Gastrocnemius medialis (tissue), 4 donors: ENCODE measurements at regions not wholly inside any gene's neighbourhood (a gene's known extent, or its start where the extent isn't known, plus 50 kb on each side); places are given as distances from the start of the nearest gene placed in this dataset.

Source experiments
- ATAC-seq, 2 donors: fragments of 150-250 bp; one replicate each; pipeline ENCODE4 v1.9.1; 2016
- DNase-seq, 2 donors: peaks; one replicate each; pipeline ENCODE4 v3.0.0-alpha.2; 2019
- H3K27ac ChIP-seq, 4 donors: fragments of 200-600 bp; sonication (generic); 1 replicate in 1 of 4; 2 replicates in 3 of 4; pipeline ENCODE4 v1.5.1; 2016 to 2018; ENCODE audit warnings: mild to moderate bottlenecking in 2 of 4, moderate library complexity in 1 of 4
- H3K27me3 ChIP-seq, 3 donors: fragments of 200-600 bp; sonication (generic) in 2 of 3; 1 replicate in 1 of 3; 2 replicates in 2 of 3; pipeline versions ENCODE4 v1.5.1 to v1.6.0; 2016 to 2019; ENCODE audit warnings: mild to moderate bottlenecking in 1 of 3, moderate library complexity in 1 of 3
- H3K36me3 ChIP-seq, 2 donors: fragments of 200-600 bp; sonication (generic) in 1 of 2; one replicate each; pipeline ENCODE4 v1.5.1; 2017 to 2018
- H3K4me1 ChIP-seq, 2 donors: fragments of 200-600 bp; sonication (generic) in 1 of 2; one replicate each; pipeline ENCODE4 v1.5.1; 2016 to 2017; ENCODE audit warnings: mild to moderate bottlenecking in 2 of 2
- H3K4me3 ChIP-seq, 4 donors: fragments of 200-600 bp; sonication (generic) in 3 of 4; 1 replicate in 1 of 4; 2 replicates in 3 of 4; pipeline ENCODE4 v1.5.1; 2016 to 2019; ENCODE audit warnings: mild to moderate bottlenecking in 2 of 4
- H3K9me3 ChIP-seq, 3 donors: fragments of 200-600 bp; sonication (generic) in 2 of 3; 1 replicate in 1 of 3; 2 replicates in 2 of 3; pipeline ENCODE4 v1.5.1; 2016 to 2019
- POLR2A ChIP-seq, 2 donors: fragments of 450-650 bp; IDR thresholded peaks; one replicate each; pipeline ENCODE4 v1.6.1; 2017; ENCODE audit warnings: antibody characterized with exemption in 2 of 2, mild to moderate bottlenecking in 2 of 2, moderate library complexity in 2 of 2
- in situ Hi-C, 4 donors: fragments of 200-750 bp; cut with MboI; loops; one replicate each; pipeline versions ENCODE4 v1.15.0 to v1.8.0; 2017; ENCODE audit warnings: low sequenced_read_pairs in 4 of 4
- intact Hi-C: fragments of 100-400 bp; cut with DNase I; formaldehyde crosslinking; loops from one replicate; pipeline ENCODE4 v1.15.1; 2023; ENCODE audit warnings: low total_unique reads
- TF ChIP-seq, protein P1 (sequence below), 5 experiments: fragments of 450-650 bp in 3 of 5; fragments of 200-600 bp in 2 of 5; sonication (generic) in 2 of 5; IDR thresholded peaks in 4 of 5; conservative IDR thresholded peaks in 1 of 5; 1 replicate in 4 of 5; 2 replicates in 1 of 5; pipeline ENCODE4 v1.5.1; 2016 to 2019; ENCODE audit warnings: antibody characterized with exemption in 5 of 5, mild to moderate bottlenecking in 3 of 5, moderate library complexity in 3 of 5

DNA sequence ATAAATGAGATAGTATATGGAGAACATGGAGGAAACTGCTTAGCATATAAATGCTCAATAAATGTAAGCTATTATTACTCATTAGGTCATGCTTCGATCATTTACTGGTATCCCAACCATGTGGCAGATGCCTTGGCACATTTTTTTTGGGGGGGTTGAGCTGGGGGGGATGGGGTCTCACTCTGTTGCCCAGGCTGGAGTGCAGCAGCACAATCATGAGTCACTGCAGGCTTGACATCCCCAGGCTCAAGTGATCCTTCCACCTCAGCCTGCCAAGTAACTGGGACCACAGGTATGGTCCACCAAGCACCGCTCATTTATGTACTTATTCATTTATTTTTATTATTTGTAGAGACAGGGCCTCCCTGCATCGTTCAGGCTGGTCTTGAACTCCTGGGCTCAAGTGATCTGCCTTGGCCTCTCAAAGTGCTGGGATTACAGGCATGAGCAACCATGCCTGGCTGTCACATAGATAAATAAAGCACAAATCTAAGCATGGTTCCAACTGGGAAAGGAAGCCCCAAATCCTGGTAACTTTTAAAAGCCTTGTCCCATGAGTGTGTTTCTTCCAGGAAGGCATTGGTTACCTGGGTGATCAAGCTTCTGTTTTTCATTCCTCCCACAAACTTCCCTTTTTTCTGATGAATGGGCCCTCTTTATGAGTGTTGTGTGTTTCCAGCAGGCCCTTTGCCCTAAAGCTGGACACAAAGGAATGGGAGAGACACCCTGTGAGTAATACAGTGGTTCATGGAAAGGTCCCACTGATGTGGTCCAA lies 147.4 kb upstream of the UMPS start:
- in situ Hi-C loops, result loop anchor here in 1 of 4 donors (25.0 kb wide), 1 partner anchor 329 kb away; no protein-coding TSS in a partner anchor
- no peaks in the 10 kb centered on the region for H3K9me3 ChIP-seq
- H3K4me1 ChIP-seq, result peaks cover 18 to 24% of the 10 kb centered on the region in 2 donors
- intact Hi-C loops, result no loop called here
- DNase-seq (no peak), ATAC-seq (no peak)
- H3K36me3 ChIP-seq, result no peaks in the 10 kb centered on the region
- no peak overlapping the region for H3K4me3 ChIP-seq
- H3K27ac ChIP-seq, result no peak overlapping the region
- TF ChIP-seq, protein P1, sequence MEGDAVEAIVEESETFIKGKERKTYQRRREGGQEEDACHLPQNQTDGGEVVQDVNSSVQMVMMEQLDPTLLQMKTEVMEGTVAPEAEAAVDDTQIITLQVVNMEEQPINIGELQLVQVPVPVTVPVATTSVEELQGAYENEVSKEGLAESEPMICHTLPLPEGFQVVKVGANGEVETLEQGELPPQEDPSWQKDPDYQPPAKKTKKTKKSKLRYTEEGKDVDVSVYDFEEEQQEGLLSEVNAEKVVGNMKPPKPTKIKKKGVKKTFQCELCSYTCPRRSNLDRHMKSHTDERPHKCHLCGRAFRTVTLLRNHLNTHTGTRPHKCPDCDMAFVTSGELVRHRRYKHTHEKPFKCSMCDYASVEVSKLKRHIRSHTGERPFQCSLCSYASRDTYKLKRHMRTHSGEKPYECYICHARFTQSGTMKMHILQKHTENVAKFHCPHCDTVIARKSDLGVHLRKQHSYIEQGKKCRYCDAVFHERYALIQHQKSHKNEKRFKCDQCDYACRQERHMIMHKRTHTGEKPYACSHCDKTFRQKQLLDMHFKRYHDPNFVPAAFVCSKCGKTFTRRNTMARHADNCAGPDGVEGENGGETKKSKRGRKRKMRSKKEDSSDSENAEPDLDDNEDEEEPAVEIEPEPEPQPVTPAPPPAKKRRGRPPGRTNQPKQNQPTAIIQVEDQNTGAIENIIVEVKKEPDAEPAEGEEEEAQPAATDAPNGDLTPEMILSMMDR (IDR thresholded peaks at IDR 0.05 in 4 of 5, conservative IDR thresholded peaks at IDR 0.05 in 1 of 5), result no peak
- TF ChIP-seq POLR2A (IDR thresholded peaks at IDR 0.05), result no peak
- H3K27me3 ChIP-seq, result no peaks in the 10 kb centered on the region

DNA sequence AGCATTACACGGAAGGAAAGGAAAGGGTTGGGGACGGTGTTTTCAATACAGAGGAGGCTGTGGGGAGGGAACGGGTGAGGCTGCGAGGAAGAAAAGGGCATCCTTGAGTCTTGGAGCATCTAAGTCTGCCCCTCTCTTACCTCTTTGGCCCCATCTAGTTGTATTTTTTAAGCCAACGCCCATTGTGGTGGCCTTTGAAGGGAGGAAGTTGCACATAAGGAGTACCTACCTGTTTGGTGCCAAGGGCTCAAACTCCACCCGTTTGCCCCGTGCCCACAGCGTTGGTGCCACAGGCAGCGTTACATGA lies 146.1 kb upstream of the UMPS start:
- TF ChIP-seq POLR2A (IDR thresholded peaks at IDR 0.05), result no peak
- TF ChIP-seq, protein P1 (IDR thresholded peaks at IDR 0.05 in 4 of 5, conservative IDR thresholded peaks at IDR 0.05 in 1 of 5), result no peak
- in situ Hi-C loops, result loop anchor here in 1 of 4 donors (25.0 kb wide), 1 partner anchor 328 kb away; no protein-coding TSS in a partner anchor

DNA sequence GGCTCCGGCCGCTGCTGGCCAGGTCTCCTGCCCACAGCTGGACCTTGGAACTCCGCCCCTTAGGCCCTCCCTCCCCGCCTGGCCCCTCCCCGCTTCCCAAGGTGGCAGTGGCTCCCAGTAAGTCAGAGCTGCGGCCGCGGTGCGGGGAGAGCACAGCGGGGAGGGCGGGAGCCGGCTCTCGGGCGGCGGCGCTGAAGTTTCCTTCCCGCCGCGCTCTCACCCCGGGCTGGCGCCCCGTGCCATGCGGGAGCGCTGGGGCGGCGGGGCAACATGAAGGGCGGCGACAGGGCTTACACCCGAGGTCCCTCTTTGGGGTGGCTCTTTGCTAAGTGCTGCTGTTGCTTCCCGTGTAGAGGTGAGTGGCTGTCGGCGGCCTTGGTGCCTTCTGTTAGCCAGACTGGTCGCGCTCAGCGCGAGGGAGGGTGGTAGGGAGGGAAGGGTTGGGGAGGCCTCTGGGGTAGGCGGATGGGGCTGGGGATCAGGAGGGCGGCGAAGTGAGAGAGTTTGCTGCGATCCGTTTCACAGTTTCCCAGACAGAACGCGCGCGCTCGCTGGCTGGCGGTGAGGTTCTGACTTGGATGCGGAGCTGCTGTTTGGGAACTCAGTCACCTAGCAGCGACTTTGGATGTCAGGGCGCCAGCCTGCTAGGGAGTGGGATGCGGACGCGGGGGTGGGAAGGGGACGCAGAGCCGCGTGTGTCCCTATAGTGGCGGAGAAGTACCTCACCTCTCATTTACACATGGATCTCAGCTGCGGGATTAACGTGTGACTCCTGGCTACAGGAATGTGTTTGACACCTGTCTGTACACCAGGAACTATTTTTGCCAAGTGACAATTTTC lies 145.5 kb upstream of the UMPS start:
- intact Hi-C loops, result loop anchor here (2.0 kb wide), 2 partner anchors 14 to 36 kb away; no protein-coding TSS in a partner anchor
- Histone ChIP-seq H3K9me3 (no peaks in the 10 kb centered on the region), H3K36me3 (no peaks in the 10 kb centered on the region), H3K27ac (peak overlapping the region; percentile 85 to 95 (median 90)), H3K4me1 (peaks cover 18 to 24% of the 10 kb centered on the region in 2 donors), H3K4me3 (peak overlapping the region; percentile 75 to 89 (median 81)), H3K27me3 (no peaks in the 10 kb centered on the region)
- DNase-seq (peak; percentile 71 to 89), ATAC-seq (peak; percentile 89)
- TF ChIP-seq, protein P1 (IDR thresholded peaks at IDR 0.05 in 4 of 5, conservative IDR thresholded peaks at IDR 0.05 in 1 of 5), result no peak
- peak; percentile 84 to 92 for TF ChIP-seq POLR2A (IDR thresholded peaks at IDR 0.05)
- in situ Hi-C loops, result loop anchor here in 1 of 4 donors (25.0 kb wide), 1 partner anchor 328 kb away; no protein-coding TSS in a partner anchor

More for the DNA sequence above, 146.1 kb upstream of the UMPS start:
- DNase-seq (no peak), ATAC-seq (no peak)
- Histone ChIP-seq H3K36me3 (no peaks in the 10 kb centered on the region), H3K9me3 (no peaks in the 10 kb centered on the region), H3K4me3 (peak overlapping the region; percentile 75 to 89 (median 81)), H3K27me3 (no peaks in the 10 kb centered on the region), H3K4me1 (peaks cover 18 to 24% of the 10 kb centered on the region in 2 donors), H3K27ac (peak overlapping the region; percentile 85 to 95 (median 90))
- intact Hi-C loops, result loop anchor here (2.0 kb wide), 2 partner anchors 15 to 37 kb away; no protein-coding TSS in a partner anchor

DNA sequence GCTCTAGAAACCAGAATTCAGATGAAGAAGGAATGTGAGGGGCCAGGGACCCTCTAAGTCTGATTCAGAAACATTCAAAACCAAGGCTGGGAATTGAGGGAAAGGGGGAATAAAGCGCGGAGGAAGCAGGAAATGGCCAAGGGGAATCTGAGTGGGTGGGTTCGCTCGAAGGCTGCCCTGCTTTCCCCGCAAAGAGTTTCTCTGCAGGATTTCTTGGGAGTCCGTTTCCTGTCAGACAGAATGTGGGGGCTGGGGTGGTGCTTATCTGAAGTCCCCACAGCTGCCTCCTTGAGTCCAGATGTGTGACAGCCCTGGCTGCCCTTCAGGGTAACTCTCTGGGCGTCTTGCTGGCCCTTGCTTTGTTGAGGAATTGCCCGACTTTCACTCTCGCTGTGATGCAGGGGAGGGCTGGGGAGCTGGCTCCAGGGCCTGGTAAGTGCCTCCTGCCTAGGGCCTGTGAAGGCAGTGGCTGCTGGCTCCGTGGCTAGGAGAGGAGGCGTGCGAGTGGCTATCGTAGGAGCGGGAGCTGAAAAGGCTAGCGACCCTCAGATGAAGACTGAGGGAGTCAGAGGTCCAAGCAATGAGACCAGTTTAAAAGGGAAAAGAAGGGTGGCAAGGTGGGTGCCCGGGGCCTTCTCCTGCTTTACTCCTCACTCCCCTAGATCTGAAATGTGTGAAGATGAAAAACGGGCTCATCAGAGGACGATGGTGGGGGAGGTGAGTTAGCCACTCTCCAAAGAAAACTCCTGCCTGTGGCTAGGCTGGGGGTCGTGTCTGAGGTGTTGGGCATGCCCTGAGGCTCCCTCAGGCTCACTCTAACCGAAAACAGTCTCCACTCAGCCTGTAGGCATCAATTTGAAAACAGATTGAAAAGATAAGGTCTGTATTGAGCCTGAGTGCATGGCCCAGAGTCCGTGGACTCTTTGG lies 143.9 kb upstream of the UMPS start:
- TF ChIP-seq, protein P1 (IDR thresholded peaks at IDR 0.05 in 4 of 5, conservative IDR thresholded peaks at IDR 0.05 in 1 of 5), result no peak
- TF ChIP-seq POLR2A (IDR thresholded peaks at IDR 0.05), result no peak
- Histone ChIP-seq H3K4me3 (no peak overlapping the region), H3K27ac (peak overlapping the region; percentile 41 to 95 (median 90)), H3K9me3 (no peaks in the 10 kb centered on the region), H3K36me3 (no peaks in the 10 kb centered on the region), H3K4me1 (peaks cover 18 to 24% of the 10 kb centered on the region in 2 donors), H3K27me3 (no peaks in the 10 kb centered on the region)
- intact Hi-C loops, result no loop called here
- ATAC-seq (no peak), DNase-seq (no peak)
- in situ Hi-C loops, result loop anchor here in 1 of 4 donors (25.0 kb wide), 1 partner anchor 326 kb away; no protein-coding TSS in a partner anchor
